GM12875 (cell line): ENCODE measurements at regions not wholly inside any gene's neighbourhood (a gene's known extent, or its start where the extent isn't known, plus 50 kb on each side); places are given as distances from the start of the nearest gene placed in this dataset.

Experiments used
- H3K4me3 ChIP-seq: one replicate; pipeline ENCODE4 v1.5.1; 2011; ENCODE audit warnings: low read depth, low read length, control low read depth
- CTCF ChIP-seq: IDR thresholded peaks from 2 replicates; pipeline ENCODE4 v1.5.1; 2011; ENCODE audit warnings: low read depth, mild to moderate bottlenecking, control low read depth, inconsistent platforms, low read length, moderate library complexity, borderline replicate concordance; ENCODE audit not compliant: insufficient read depth

DNA sequence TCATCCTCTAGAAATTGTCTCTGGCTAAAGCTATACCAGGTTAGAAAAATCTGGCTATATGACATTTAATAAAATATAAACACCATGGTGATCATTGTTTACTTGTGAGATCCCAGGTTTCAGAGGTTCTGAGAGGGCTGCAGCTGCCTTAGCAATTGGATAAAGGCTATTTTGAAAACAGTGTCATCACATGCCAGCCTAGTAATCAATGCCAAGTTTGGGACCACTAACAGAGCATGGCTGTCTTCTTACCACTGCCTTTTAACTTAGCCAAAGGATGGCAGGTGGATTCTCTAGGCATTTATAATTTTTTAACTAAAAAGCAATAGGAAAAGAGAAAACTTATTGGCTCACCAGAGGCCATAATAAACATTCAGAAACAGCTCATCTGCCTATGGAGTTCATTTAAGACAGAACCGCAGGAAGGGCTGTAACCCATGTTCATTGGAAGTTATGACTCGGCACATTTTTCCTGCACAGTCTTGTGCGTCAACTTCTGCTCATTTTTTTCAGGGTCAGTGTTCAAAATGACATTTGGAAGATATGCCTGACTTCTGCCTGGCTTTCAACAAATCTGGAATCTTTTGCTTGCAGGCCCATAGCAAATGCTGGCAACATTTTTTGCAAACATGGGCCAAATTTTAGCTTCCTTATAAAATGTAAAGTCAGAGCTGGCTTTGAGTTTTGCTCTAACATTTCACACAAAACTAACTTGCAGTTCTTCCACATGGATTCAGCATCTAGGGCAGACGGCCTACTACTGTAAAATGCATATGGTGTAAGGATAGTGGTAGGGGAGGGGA is 476.0 kb upstream of the TBL1XR1 start:
- no peak for TF ChIP-seq CTCF

GRCh38 chr3:177674186-177674585 is 476.9 kb upstream of the TBL1XR1 start:
- no peak for TF ChIP-seq CTCF
- no peak overlapping the region for H3K4me3 ChIP-seq

More for the DNA sequence above, 476.0 kb upstream of the TBL1XR1 start:
- no peak overlapping the region for H3K4me3 ChIP-seq

DNA sequence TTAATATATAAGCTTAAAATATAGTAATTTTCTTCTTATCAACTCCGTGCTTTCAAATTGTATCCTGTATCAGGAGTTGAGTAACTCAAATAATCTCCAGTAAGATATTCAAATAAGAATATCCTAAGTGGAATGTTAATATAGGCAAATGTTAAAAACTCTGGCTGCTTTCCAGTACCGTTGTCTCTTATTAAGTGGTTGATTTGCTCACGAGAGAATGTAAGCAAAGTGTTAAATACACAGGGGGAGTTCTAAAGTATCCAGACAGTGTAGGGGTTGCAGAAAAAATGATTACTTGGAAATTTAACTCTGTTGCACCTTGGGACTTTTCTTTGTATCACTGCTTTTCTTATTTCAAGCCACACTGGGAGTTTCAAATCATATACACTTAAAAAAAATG is 478.9 kb upstream of the TBL1XR1 start:
- H3K4me3 ChIP-seq = no peak overlapping the region
- no peak for TF ChIP-seq CTCF

DNA sequence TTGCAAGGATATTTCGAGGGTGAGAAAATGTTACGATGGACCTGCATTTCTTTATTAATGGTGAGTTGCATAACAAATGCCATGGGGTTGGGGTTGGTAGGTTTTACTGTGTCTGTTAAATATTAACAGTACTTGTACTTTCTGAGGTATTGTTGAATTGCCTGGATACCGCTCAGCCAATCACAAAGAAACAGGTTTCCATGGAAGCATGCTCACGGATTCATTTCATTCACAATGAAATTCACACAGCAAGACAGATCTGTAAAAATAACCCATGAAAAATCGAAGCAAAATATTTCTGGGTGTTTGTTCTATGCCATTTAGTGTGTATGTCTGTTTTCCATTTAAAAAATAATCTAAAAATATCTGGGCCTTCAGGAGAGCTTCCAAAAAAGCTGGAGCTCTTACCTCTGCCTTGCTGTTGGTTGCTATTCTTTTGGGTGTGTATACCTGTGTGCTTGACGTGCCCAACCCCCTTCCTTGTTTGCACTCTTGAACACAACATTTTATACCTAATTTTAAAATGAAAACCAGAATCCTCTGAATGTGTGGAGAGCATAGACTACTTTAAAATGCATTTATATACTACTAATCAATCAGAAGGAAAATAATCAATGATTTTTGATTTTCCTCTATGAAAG is 479.8 kb upstream of the TBL1XR1 start:
- no peak overlapping the region for H3K4me3 ChIP-seq
- no peak for TF ChIP-seq CTCF

DNA sequence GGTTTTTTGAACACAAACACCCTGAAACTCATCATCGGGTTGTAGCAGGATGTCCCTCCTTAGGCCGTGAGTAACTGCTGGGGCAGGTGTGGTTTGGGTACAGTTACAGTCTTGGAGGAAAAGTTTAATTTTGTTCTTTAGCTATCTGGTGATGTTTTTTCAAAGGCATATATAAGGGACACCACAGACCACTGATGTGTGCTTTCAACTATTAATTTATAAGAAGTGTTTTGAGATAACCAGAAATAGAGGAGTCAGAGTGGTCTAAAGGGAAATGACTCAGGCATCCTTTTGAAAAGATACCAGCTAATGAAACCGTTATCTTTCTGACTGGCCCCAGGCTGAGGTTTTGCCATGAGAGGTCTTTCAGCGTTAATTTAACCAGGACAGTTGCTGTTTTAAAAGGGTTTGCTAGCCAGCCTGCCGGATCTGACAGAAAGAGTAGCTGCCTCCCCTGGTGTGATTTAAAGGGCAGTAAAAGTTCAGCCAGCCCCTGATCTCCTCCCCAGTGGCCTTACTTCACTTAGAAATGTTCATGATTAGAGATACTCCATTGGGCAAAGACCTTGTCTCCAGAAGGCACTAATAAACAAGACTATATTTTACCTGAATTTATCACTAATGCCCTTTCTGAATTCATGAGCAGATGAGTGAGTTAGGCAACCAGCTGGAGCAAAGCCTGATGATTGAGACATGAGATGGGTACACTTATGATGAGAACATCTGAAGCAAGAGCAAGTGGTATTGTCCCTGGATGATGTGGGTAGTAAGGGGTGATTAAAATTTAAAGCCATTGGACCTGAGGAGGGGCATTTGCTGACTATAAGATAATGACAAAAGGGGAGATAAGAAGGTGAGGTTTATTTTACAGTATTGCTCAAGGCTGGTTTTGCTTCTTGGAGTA is 482.5 kb upstream of the TBL1XR1 start:
- TF ChIP-seq CTCF = no peak
- no peak overlapping the region for H3K4me3 ChIP-seq

GRCh38 chr3:177680472-177680821 is 483.2 kb upstream of the TBL1XR1 start:
- no peak for TF ChIP-seq CTCF
- H3K4me3 ChIP-seq = no peak overlapping the region

DNA sequence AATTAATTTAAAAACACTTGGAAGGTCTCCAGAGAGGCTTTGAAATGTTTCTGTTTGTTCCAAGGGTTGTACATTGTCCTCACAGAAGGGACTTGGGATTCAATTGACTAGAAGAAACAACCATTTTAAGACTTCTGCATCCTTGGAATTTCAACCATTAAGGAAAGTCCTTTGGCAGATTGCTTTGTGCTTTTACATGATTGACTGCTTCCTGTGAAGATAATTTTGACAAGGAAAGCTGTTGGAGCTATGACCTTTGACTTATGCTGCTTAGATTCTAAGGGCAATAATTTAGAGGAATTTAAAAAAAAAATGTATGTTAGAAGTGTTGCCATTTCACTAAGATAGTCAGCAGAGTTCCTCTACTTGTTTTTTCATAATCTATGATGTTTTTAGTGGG is 483.9 kb upstream of the TBL1XR1 start:
- H3K4me3 ChIP-seq = no peak overlapping the region

More for the DNA sequence above, 483.9 kb upstream of the TBL1XR1 start:
- TF ChIP-seq CTCF = no peak
